Activated CD4-positive, alpha-beta T cell treated with anti-CD3 and anti-CD28 coated beads, Interleukin-2, amount 10 ng/mL, durations not matched to agents 24 days and 14 days (primary cell): ENCODE measurements at regions not wholly inside any gene's neighbourhood (a gene's known extent, or its start where the extent isn't known, plus 50 kb on each side); places are given as distances from the start of the nearest gene placed in this dataset.

ENCODE experiments used
- DNase-seq: peaks from one replicate; pipeline ENCODE4 v3.0.0; 2022
- H3K27ac Mint-ChIP-seq: one replicate; pipeline ENCODE4 v1.8.0; 2022; ENCODE audit warnings: mild to moderate bottlenecking, mixed read lengths
- H3K27me3 Mint-ChIP-seq: one replicate; pipeline ENCODE4 v1.8.0; 2022; ENCODE audit warnings: mixed read lengths
- H3K36me3 Mint-ChIP-seq: one replicate; pipeline ENCODE4 v1.8.0; 2022; ENCODE audit warnings: low read depth, mild to moderate bottlenecking, mixed read lengths
- H3K4me1 Mint-ChIP-seq: one replicate; pipeline ENCODE4 v1.8.0; 2021; ENCODE audit warnings: mixed read lengths
- H3K4me3 Mint-ChIP-seq: one replicate; pipeline ENCODE4 v1.8.0; 2022; ENCODE audit warnings: mild to moderate bottlenecking, moderate library complexity, mixed read lengths
- H3K9me3 Mint-ChIP-seq: one replicate; pipeline ENCODE4 v1.8.0; 2021; ENCODE audit warnings: mixed read lengths
- intact Hi-C: fragments of 100-400 bp; cut with micrococcal nuclease; formaldehyde crosslinking; loops from one replicate; pipeline ENCODE4 v1.15.1; 2023

DNA sequence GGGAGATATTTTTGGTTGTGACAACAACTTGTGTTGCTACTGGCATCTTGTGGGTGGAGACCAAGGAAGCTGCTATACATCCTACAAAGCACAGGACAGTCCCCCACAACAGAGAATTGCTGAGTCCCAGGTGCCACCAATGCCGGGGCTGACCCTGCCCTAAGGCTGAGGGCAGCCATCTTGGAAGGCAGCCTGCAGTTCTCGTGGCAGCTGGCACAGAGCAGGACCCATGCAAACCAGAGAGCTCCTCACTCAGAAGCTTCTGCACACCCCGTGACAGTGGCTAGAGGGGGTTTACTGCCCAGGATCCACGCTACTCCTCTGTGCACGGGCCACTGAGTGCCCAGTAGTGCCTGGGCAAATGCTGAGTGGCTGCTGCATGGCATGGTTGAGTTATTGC is 143.4 kb downstream of the CTTN start:
- no peak overlapping the region for H3K27ac Mint-ChIP-seq
- intact Hi-C loops, result no loop called here
- no peaks in the 10 kb centered on the region for H3K9me3 Mint-ChIP-seq
- no peak overlapping the region for H3K4me3 Mint-ChIP-seq
- H3K4me1 Mint-ChIP-seq, result no peaks in the 10 kb centered on the region
- no peaks in the 10 kb centered on the region for H3K36me3 Mint-ChIP-seq
- H3K27me3 Mint-ChIP-seq, result no peaks in the 10 kb centered on the region
- DNase-seq, result no peak

DNA sequence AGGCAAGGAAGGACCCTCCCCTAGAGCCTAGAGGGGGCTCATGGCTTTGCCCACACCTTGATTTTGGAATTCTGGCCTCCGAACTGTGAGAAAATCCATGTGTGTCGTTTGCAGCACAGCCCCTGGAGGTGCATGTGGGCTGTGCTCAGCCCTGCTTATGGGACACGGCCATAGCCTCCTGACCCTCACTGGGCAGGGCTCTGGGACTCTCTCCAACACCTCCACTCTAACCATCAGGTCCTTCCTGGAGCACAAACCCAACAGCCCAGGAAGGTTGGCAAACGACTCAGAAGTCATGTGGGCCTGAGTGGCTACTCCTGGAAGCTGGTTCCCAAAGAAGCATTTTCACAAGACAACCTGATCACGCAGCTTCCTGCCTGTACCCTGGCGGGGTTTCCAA is 144.1 kb downstream of the CTTN start:
- Mint-ChIP-seq H3K4me3 (no peak overlapping the region), H3K27me3 (no peaks in the 10 kb centered on the region), H3K27ac (no peak overlapping the region), H3K4me1 (no peaks in the 10 kb centered on the region), H3K9me3 (no peaks in the 10 kb centered on the region), H3K36me3 (no peaks in the 10 kb centered on the region)
- DNase-seq, result no peak
- intact Hi-C loops, result no loop called here

DNA sequence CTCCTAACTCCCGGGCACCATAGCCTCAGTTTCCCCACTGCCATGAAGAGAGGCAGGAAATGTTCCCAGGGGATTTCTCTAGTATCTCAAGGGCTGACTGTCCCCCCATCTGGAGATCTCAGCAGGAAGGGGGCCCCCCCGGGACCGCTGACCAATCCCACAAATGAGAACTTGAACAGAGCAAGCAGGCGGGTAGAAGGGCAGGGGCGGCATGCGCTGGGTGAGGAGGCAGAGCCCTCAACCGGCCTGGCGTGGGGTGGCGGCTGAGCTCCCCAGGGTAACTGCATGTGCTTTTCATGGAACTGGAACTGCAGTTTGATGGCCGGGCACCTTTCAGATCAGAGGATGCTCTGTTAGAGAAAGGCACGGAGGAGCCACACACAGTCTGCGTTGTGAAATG is 144.5 kb downstream of the CTTN start:
- no peak overlapping the region for H3K4me3 Mint-ChIP-seq
- no peak for DNase-seq
- intact Hi-C loops, result no loop called here
- no peaks in the 10 kb centered on the region for H3K36me3 Mint-ChIP-seq
- no peaks in the 10 kb centered on the region for H3K4me1 Mint-ChIP-seq
- no peaks in the 10 kb centered on the region for H3K27me3 Mint-ChIP-seq
- no peaks in the 10 kb centered on the region for H3K9me3 Mint-ChIP-seq
- no peak overlapping the region for H3K27ac Mint-ChIP-seq

DNA sequence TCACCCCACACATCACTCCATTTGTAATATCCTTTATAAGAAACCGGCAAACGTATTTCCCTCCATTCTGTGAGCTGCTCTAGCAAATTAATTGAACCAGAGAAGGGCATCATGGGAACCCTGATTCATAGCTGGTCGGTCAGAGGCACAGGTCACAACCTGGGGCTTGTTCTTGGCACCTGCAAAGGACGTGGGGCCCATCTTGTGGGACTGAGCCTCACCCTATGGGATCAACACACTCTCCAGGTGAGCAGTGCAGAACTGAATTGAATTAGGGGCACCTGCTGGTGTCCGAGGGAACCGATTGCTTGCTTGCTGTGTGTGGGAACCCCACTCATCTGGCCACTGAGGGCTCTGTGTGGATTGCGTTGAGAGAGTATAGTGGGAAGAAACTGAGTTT is 145.3 kb downstream of the CTTN start:
- no peaks in the 10 kb centered on the region for H3K27me3 Mint-ChIP-seq
- H3K36me3 Mint-ChIP-seq, result no peaks in the 10 kb centered on the region
- no peak for DNase-seq
- intact Hi-C loops, result no loop called here
- H3K9me3 Mint-ChIP-seq, result no peaks in the 10 kb centered on the region
- H3K27ac Mint-ChIP-seq, result no peak overlapping the region
- H3K4me3 Mint-ChIP-seq, result no peak overlapping the region
- no peaks in the 10 kb centered on the region for H3K4me1 Mint-ChIP-seq

GRCh38 chr11:70544067-70544773 is 145.9 kb downstream of the CTTN start:
- no peaks in the 10 kb centered on the region for H3K36me3 Mint-ChIP-seq
- intact Hi-C loops, result no loop called here
- H3K27me3 Mint-ChIP-seq, result no peaks in the 10 kb centered on the region
- no peaks in the 10 kb centered on the region for H3K9me3 Mint-ChIP-seq
- H3K4me3 Mint-ChIP-seq, result no peak overlapping the region
- DNase-seq, result no peak
- no peak overlapping the region for H3K27ac Mint-ChIP-seq
- no peaks in the 10 kb centered on the region for H3K4me1 Mint-ChIP-seq

GRCh38 chr11:70544774-70545609 is 146.7 kb downstream of the CTTN start:
- Mint-ChIP-seq H3K4me3 (no peak overlapping the region), H3K36me3 (no peaks in the 10 kb centered on the region), H3K27me3 (no peaks in the 10 kb centered on the region), H3K4me1 (no peaks in the 10 kb centered on the region), H3K9me3 (no peaks in the 10 kb centered on the region), H3K27ac (no peak overlapping the region)
- no peak for DNase-seq
- intact Hi-C loops, result no loop called here

DNA sequence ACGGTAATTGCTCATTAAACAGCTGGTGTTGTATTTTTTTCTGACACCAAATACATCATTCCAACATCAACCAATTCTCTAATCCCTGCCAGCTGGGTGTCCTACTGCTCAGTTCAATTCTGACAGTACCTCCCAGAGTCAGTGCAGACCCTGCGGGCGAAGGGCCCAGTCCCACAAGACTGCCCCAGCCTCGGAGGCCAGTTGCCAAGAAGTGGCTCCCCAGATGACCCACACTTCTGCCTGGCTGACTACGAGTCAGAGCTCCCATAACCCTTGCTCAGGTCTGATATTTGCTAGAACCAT is 147.2 kb downstream of the CTTN start:
- no peak overlapping the region for H3K27ac Mint-ChIP-seq
- no peaks in the 10 kb centered on the region for H3K9me3 Mint-ChIP-seq
- no peaks in the 10 kb centered on the region for H3K36me3 Mint-ChIP-seq
- no peak for DNase-seq
- intact Hi-C loops, result no loop called here
- no peak overlapping the region for H3K4me3 Mint-ChIP-seq
- no peaks in the 10 kb centered on the region for H3K4me1 Mint-ChIP-seq
- H3K27me3 Mint-ChIP-seq, result no peaks in the 10 kb centered on the region

- DNase-seq, result no peak
- intact Hi-C loops, result no loop called here
- H3K9me3 Mint-ChIP-seq, result no peaks in the 10 kb centered on the region
- no peak overlapping the region for H3K4me3 Mint-ChIP-seq
- H3K36me3 Mint-ChIP-seq, result no peaks in the 10 kb centered on the region
- no peak overlapping the region for H3K27ac Mint-ChIP-seq
- H3K4me1 Mint-ChIP-seq, result no peaks in the 10 kb centered on the region
- no peaks in the 10 kb centered on the region for H3K27me3 Mint-ChIP-seq
These were observed 148.0 kb downstream of the CTTN start for GRCh38 chr11:70546191-70546940.

DNA sequence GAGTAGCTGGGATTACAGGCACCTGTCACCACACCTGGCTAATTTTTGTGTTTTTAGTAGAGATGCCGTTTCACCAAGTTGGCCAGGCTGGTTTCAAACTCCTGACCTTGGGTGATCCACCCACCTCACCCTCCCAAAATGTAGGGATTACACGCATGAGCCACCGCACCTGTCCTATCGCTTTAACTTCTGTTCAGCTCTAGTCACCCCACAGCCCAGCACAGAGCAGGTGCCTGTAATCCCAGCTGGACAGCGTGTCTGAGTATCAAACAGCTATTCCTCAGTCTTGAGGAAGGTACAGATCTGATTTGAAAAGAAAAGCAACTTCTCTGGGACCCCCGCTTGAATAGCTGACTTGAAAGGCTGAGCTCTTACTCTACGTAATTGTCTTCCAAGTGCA is 149.1 kb downstream of the CTTN start:
- intact Hi-C loops, result no loop called here
- H3K9me3 Mint-ChIP-seq, result no peaks in the 10 kb centered on the region
- H3K36me3 Mint-ChIP-seq, result no peaks in the 10 kb centered on the region

DNA sequence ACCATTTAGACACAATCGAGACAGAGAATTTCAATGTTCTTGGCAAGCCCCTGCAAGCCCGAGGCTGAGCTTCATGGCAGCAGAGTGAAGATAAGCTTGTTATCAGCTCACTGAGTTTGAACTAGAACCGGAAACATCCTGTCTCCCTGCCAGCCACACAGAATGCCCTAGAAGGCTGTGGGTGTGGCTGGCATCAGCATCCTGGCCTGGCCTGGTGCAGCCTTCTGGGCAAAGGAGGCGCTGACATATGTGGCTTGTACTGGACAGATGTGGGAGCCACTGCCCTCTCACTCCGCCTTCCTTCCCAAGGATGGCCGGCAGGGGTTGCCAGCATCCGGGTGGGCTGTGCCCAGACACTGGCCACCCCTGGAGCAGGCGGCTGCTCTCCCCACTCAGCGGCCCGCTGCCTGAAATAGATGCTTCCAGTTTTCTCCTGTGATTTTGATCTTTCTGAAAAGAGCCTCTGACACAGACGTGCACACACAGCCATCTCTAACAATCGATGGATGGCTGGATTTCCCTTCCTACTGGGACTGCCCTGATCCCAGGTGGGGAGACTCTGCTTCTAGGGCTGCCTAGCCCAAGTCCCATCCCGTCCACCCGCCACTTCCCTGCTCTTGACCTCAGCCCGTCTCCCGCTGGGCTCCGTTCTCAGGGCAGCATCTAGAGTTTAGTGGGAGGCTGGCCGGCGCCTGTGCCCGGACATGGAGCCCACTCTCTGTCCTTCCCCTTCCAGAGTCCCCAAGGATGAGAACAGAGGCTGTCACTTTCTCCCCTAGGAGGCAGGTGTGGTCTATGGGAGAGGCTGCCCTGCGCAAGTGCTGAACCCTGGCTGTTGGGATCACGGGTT is 149.7 kb downstream of the CTTN start:
- H3K9me3 Mint-ChIP-seq, result no peaks in the 10 kb centered on the region
- H3K27me3 Mint-ChIP-seq, result no peaks in the 10 kb centered on the region
- no peaks in the 10 kb centered on the region for H3K36me3 Mint-ChIP-seq
- H3K4me1 Mint-ChIP-seq, result no peaks in the 10 kb centered on the region
- no peak overlapping the region for H3K27ac Mint-ChIP-seq
- intact Hi-C loops, result no loop called here
- H3K4me3 Mint-ChIP-seq, result no peak overlapping the region
- no peak for DNase-seq

More for the DNA sequence above, 149.1 kb downstream of the CTTN start:
- DNase-seq, result no peak
- Mint-ChIP-seq H3K4me1 (no peaks in the 10 kb centered on the region), H3K27ac (no peak overlapping the region), H3K4me3 (no peak overlapping the region), H3K27me3 (no peaks in the 10 kb centered on the region)

- H3K4me1 Mint-ChIP-seq, result no peaks in the 10 kb centered on the region
- intact Hi-C loops, result no loop called here
- DNase-seq, result no peak
- H3K4me3 Mint-ChIP-seq, result no peak overlapping the region
- H3K27ac Mint-ChIP-seq, result no peak overlapping the region
- H3K9me3 Mint-ChIP-seq, result no peaks in the 10 kb centered on the region
- no peaks in the 10 kb centered on the region for H3K36me3 Mint-ChIP-seq
- H3K27me3 Mint-ChIP-seq, result no peaks in the 10 kb centered on the region
These were observed 150.6 kb downstream of the CTTN start for GRCh38 chr11:70548976-70549375.

- Mint-ChIP-seq H3K9me3 (no peaks in the 10 kb centered on the region), H3K36me3 (no peaks in the 10 kb centered on the region), H3K4me1 (no peaks in the 10 kb centered on the region), H3K27ac (no peak overlapping the region), H3K4me3 (no peak overlapping the region), H3K27me3 (no peaks in the 10 kb centered on the region)
- DNase-seq, result no peak
- intact Hi-C loops, result no loop called here
These were observed 151.1 kb downstream of the CTTN start for GRCh38 chr11:70549386-70549785.

- H3K4me1 Mint-ChIP-seq, result no peaks in the 10 kb centered on the region
- no peak for DNase-seq
- no peak overlapping the region for H3K4me3 Mint-ChIP-seq
- intact Hi-C loops, result no loop called here
- H3K9me3 Mint-ChIP-seq, result no peaks in the 10 kb centered on the region
- no peak overlapping the region for H3K27ac Mint-ChIP-seq
- no peaks in the 10 kb centered on the region for H3K27me3 Mint-ChIP-seq
- no peaks in the 10 kb centered on the region for H3K36me3 Mint-ChIP-seq
These were observed 151.5 kb downstream of the CTTN start for GRCh38 chr11:70549796-70550195.
